BJ (cell line): ENCODE measurements at regions not wholly inside any gene's neighbourhood (a gene's known extent, or its start where the extent isn't known, plus 50 kb on each side); places are given as distances from the start of the nearest gene placed in this dataset.

ENCODE experiments used
- CTCF ChIA-PET: fragments of 350-600 bp; formaldehyde crosslinking; extraction: SDS; loops from one replicate; lab custom pipeline; 2021; ENCODE audit warnings: antibody characterized with exemption, inconsistent platforms; lab: Yijun Ruan, JAX
- POLR2A ChIA-PET: fragments of 300-600 bp; sonication (Branson Sonifier 250); formaldehyde crosslinking; extraction: SDS; loops from one replicate; lab custom pipeline; 2021; ENCODE audit warnings: antibody characterized with exemption; lab: Charles Lee
- DNase-seq: peaks from one replicate; pipeline ENCODE4 v3.0.0-alpha.2; 2011; ENCODE audit warnings: low read depth
- H3K27me3 ChIP-seq: 2 replicates; pipeline ENCODE4 v1.6.0; 2011; ENCODE audit warnings: low read length; ENCODE audit not compliant: control insufficient read depth, insufficient read depth
- H3K36me3 ChIP-seq: 2 replicates; pipeline ENCODE4 v1.5.1; 2011; ENCODE audit warnings: low read length; ENCODE audit not compliant: control insufficient read depth, insufficient read depth
- H3K4me3 ChIP-seq: 2 replicates; pipeline ENCODE4 v1.5.1; 2011; ENCODE audit warnings: low read depth, mild to moderate bottlenecking, control low read depth, low read length
- TF ChIP-seq, protein P1 (sequence below): IDR thresholded peaks from 2 replicates; pipeline ENCODE4 v1.5.1; 2011; ENCODE audit warnings: low read depth, mild to moderate bottlenecking, control low read depth, inconsistent platforms, low read length, moderate library complexity; ENCODE audit not compliant: insufficient read depth

DNA sequence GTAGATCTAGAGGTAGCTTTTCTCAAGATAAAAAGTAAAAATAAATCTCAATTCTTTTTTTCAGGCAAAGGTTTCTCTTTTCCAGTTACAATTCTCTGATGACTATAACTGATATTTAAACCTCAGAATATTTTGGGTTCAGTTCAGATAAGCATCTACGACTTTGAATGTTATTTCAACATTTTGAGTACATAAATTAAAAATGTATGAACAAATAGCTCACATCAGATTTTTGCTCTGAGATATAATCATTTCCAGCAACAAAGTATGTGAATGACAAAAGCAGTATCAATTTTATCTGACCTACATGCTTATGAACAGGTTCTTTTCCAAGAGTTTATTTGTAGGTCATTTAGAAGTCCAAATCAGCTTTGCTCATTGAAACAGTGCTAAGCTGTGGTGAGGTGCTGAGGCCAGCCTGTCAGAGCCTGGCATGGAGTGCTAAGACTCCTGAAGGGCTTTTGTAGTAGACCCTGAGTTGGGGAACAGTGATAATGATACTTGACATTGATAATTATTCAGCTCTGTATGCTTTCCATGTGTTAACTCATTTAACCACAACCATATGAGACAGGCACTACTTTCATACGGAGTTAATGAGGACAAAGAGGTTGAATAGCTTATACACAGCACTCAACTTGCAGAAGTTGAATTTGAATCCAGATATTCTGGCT lies 205.0 kb upstream of the DCN start:
- DNase-seq = no peak
- Histone ChIP-seq H3K36me3 (no peaks in the 10 kb centered on the region), H3K4me3 (no peak overlapping the region), H3K27me3 (no peaks in the 10 kb centered on the region)
- ChIA-PET CTCF (interaction anchor here (0.7 to 1.1 kb wide), 3 partner anchors 12 to 1408 kb away, joined by 3 to 7 read pairs (median 5); no protein-coding TSS in a partner anchor), POLR2A (interaction anchor here (0.6 kb wide), 1 partner anchor 1258 kb away, joined by 3 read pairs; no protein-coding TSS in a partner anchor)
- TF ChIP-seq, protein P1, sequence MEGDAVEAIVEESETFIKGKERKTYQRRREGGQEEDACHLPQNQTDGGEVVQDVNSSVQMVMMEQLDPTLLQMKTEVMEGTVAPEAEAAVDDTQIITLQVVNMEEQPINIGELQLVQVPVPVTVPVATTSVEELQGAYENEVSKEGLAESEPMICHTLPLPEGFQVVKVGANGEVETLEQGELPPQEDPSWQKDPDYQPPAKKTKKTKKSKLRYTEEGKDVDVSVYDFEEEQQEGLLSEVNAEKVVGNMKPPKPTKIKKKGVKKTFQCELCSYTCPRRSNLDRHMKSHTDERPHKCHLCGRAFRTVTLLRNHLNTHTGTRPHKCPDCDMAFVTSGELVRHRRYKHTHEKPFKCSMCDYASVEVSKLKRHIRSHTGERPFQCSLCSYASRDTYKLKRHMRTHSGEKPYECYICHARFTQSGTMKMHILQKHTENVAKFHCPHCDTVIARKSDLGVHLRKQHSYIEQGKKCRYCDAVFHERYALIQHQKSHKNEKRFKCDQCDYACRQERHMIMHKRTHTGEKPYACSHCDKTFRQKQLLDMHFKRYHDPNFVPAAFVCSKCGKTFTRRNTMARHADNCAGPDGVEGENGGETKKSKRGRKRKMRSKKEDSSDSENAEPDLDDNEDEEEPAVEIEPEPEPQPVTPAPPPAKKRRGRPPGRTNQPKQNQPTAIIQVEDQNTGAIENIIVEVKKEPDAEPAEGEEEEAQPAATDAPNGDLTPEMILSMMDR = no peak

DNA sequence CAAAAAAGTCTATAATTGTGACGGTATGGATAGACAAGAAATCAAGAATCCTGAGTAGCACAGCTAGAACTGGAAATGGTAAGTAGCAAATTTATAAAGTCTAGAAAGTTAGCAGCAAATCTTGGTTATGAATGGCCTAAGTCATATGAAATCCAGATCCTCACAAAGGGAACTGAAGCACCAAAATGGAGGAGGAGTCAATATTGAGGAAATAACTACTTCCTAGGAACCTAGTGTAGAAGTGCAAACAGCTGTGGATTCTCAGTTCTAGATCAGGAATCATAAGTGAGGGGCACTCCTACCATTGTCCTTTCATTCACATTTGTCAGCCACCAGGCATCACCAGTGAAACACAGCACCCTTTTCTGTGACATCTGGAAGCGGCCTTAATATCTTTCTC lies 202.2 kb upstream of the DCN start:
- H3K36me3 ChIP-seq = no peaks in the 10 kb centered on the region
- H3K4me3 ChIP-seq = no peak overlapping the region
- TF ChIP-seq, protein P1 = no peak
- no peak for DNase-seq
- H3K27me3 ChIP-seq = no peaks in the 10 kb centered on the region
- ChIA-PET POLR2A (no interaction called here), CTCF (no interaction called here)

DNA sequence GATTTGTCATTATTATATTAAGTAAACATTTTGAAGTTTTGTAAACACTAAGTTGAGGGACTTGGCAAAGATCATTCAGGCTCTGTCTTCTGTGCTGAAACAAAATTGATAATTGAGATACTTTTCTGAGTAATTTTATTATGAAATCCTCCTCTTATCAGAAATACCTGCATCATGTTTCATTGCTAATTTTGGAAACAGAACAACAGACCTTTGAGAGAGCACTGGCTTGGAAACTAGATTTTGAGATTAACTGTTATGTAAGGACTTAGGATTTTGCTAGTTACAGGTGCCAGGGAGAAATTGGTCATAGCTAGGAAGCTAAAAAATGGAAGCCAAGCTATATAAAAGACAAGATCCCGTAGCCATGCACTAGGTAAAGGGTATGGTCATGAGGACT lies 201.7 kb upstream of the DCN start:
- ChIA-PET POLR2A (no interaction called here), CTCF (no interaction called here)
- H3K27me3 ChIP-seq = no peaks in the 10 kb centered on the region
- TF ChIP-seq, protein P1 = no peak
- H3K4me3 ChIP-seq = no peak overlapping the region
- no peak for DNase-seq
- H3K36me3 ChIP-seq = no peaks in the 10 kb centered on the region

DNA sequence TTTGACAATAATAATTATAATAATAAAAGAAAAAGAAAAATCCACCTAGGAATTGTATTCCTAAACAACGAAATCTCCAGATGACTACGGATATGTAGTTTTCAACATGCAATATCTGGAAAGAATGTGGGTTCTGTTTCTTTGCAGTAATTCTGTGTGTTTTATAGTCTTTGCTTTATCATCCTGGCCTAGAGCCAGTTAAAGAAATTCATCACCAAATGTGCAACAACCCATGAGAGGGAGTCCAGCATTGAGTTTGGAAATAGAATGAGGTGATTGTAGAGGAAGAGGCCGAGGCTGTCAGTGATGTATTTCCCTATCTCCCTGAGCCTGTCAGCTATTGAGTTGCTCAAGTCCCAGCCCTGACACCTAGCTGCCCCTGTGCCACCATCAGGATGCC lies 200.5 kb upstream of the DCN start:
- TF ChIP-seq, protein P1 = no peak
- ChIA-PET CTCF (interaction anchor here (1.0 to 4.2 kb wide), 17 partner anchors 8 to 1272 kb away, joined by 3 to 28 read pairs (median 6); no protein-coding TSS in a partner anchor), POLR2A (no interaction called here)
- Histone ChIP-seq H3K27me3 (peaks cover 1% of the 10 kb centered on the region; the same call in 1 of the 2 replicates), H3K4me3 (no peak overlapping the region), H3K36me3 (no peaks in the 10 kb centered on the region)
- DNase-seq = no peak

DNA sequence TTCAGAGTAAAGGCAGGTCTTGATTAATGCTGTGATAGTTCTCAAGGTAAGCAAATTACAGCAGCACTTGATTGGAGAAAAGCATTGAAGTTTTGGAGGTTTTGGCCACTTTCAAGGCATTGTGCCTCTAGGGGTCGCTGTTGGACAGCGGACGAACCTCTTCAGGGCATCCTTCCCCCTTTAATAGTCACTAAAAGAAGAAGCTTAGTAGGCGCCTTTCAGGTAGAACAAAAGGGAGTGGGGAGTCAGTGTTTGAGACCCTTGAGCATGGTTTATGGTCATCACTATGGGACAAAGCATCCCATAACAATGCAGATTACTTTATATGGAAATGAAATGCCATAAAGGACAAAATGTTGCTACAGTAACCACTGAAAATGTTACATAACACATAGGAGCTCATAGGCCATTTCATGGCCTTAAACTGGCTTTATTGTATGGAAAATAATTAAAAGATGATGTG lies 199.5 kb upstream of the DCN start:
- Histone ChIP-seq H3K36me3 (no peaks in the 10 kb centered on the region), H3K27me3 (peaks cover 1% of the 10 kb centered on the region; the same call in 1 of the 2 replicates), H3K4me3 (peak overlapping the region; percentile 30)
- TF ChIP-seq, protein P1 = peak; percentile 90
- CTCF ChIA-PET = interaction anchor here (0.6 to 4.2 kb wide), 44 partner anchors 9 to 1274 kb away, joined by 3 to 28 read pairs (median 3); partner anchors contain the start of gene BTG1
- POLR2A ChIA-PET = interaction anchor here (0.9 to 1.2 kb wide), 2 partner anchors 764 to 1267 kb away, joined by 3 to 4 read pairs; partner anchors contain the start of gene BTG1
- DNase-seq = no peak
